ENCODE measurements at regions not wholly inside any gene's neighbourhood (a gene's known extent, or its start where the extent isn't known, plus 50 kb on each side); places are given as distances from the start of the nearest gene placed in this dataset.

- peaks cover under 1% of the 10 kb centered on the region; the same call in 1 of the 2 replicates for H3K27me3 ChIP-seq (ENCODE audit: control insufficient read depth, insufficient read depth, low read length)
- H3K4me3 ChIP-seq (ENCODE audit: low read depth, low read length), result no peak overlapping the region
- POLR2A ChIA-PET, result no interaction called here
- H3K36me3 ChIP-seq (ENCODE audit: control insufficient read depth, insufficient read depth, low read length), result no peaks in the 10 kb centered on the region
- TF ChIP-seq CTCF (IDR thresholded peaks at IDR 0.05; ENCODE audit: insufficient read depth, low read depth, low read length), result no peak
- CTCF ChIA-PET, result interaction anchor here (1.1 to 1.3 kb wide), 2 partner anchors 8 to 10 kb away, joined by 3 read pairs; no protein-coding TSS in a partner anchor
- DNase-seq (ENCODE audit: low read depth), result no peak
Observed at GRCh38 chr11:11090495-11090894, 232.6 kb upstream of the ZBED5 start.

GRCh38 chr11:11089805-11090204 is 232.0 kb upstream of the ZBED5 start:
- Histone ChIP-seq H3K36me3 (ENCODE audit: control insufficient read depth, insufficient read depth, low read length) (no peaks in the 10 kb centered on the region), H3K27me3 (ENCODE audit: control insufficient read depth, insufficient read depth, low read length) (no peaks in the 10 kb centered on the region), H3K4me3 (ENCODE audit: low read depth, low read length) (no peak overlapping the region)
- no peak for DNase-seq (ENCODE audit: low read depth)
- CTCF ChIA-PET, result interaction anchor here (0.6 to 1.1 kb wide), 2 partner anchors 10 to 69 kb away, joined by 3 read pairs; no protein-coding TSS in a partner anchor
- POLR2A ChIA-PET, result no interaction called here
- TF ChIP-seq CTCF (IDR thresholded peaks at IDR 0.05; ENCODE audit: insufficient read depth, low read depth, low read length), result no peak

- Histone ChIP-seq H3K27me3 (ENCODE audit: control insufficient read depth, insufficient read depth, low read length) (no peaks in the 10 kb centered on the region), H3K36me3 (ENCODE audit: control insufficient read depth, insufficient read depth, low read length) (no peaks in the 10 kb centered on the region), H3K4me3 (ENCODE audit: low read depth, low read length) (no peak overlapping the region)
- TF ChIP-seq CTCF (IDR thresholded peaks at IDR 0.05; ENCODE audit: insufficient read depth, low read depth, low read length), result no peak
- ChIA-PET CTCF (interaction anchor here (1.3 to 1.6 kb wide), 2 partner anchors 10 to 700 kb away, joined by 3 to 7 read pairs; no protein-coding TSS in a partner anchor), POLR2A (no interaction called here)
- no peak for DNase-seq (ENCODE audit: low read depth)
Observed at GRCh38 chr11:11086979-11087378, 229.1 kb upstream of the ZBED5 start.

- Histone ChIP-seq H3K4me3 (ENCODE audit: low read depth, low read length) (no peak overlapping the region), H3K36me3 (ENCODE audit: control insufficient read depth, insufficient read depth, low read length) (no peaks in the 10 kb centered on the region), H3K27me3 (ENCODE audit: control insufficient read depth, insufficient read depth, low read length) (no peaks in the 10 kb centered on the region)
- no peak for DNase-seq (ENCODE audit: low read depth)
- ChIA-PET POLR2A (interaction anchor here (0.6 kb wide), 1 partner anchor 43 kb away, joined by 4 read pairs; no protein-coding TSS in a partner anchor), CTCF (interaction anchor here (0.6 to 1.6 kb wide), 2 partner anchors 8 to 10 kb away, joined by 3 to 7 read pairs; no protein-coding TSS in a partner anchor)
- no peak for TF ChIP-seq CTCF (IDR thresholded peaks at IDR 0.05; ENCODE audit: insufficient read depth, low read depth, low read length)
Observed at GRCh38 chr11:11085580-11085979, 227.7 kb upstream of the ZBED5 start.

- DNase-seq (ENCODE audit: low read depth), result no peak
- POLR2A ChIA-PET, result no interaction called here
- no peak for TF ChIP-seq CTCF (IDR thresholded peaks at IDR 0.05; ENCODE audit: insufficient read depth, low read depth, low read length)
- no peaks in the 10 kb centered on the region for H3K36me3 ChIP-seq (ENCODE audit: control insufficient read depth, insufficient read depth, low read length)
- H3K4me3 ChIP-seq (ENCODE audit: low read depth, low read length), result no peak overlapping the region
- no peaks in the 10 kb centered on the region; the same call in 1 of the 2 replicates for H3K27me3 ChIP-seq (ENCODE audit: control insufficient read depth, insufficient read depth, low read length)
- CTCF ChIA-PET, result no interaction called here
Observed at GRCh38 chr11:11084337-11084736, 226.5 kb upstream of the ZBED5 start.

All from BJ (cell line).